Sigmoid colon (tissue), 4 donors: ENCODE measurements at regions not wholly inside any gene's neighbourhood (a gene's known extent, or its start where the extent isn't known, plus 50 kb on each side); places are given as distances from the start of the nearest gene placed in this dataset.

Experiments used
- CTCF ChIP-seq, 4 experiments: fragments of 450-650 bp in 3 of 4; fragments of 200-600 bp in 1 of 4; IDR thresholded peaks; one replicate each; pipeline ENCODE4 v1.5.1; 2016 to 2019; ENCODE audit warnings: antibody characterized with exemption in 4 of 4, mild to moderate bottlenecking in 3 of 4, moderate library complexity in 2 of 4
- EP300 ChIP-seq, 4 donors: sonication (generic); formaldehyde crosslinking; IDR thresholded peaks; one replicate each; pipeline ENCODE4 v1.6.1; 2017; ENCODE audit warnings: antibody characterized with exemption in 4 of 4
- POLR2A ChIP-seq, 2 donors: fragments of 450-650 bp; IDR thresholded peaks; one replicate each; pipeline ENCODE4 v1.6.1; 2016; ENCODE audit warnings: antibody characterized with exemption in 2 of 2, mild to moderate bottlenecking in 2 of 2, moderate library complexity in 2 of 2
- POLR2AphosphoS5 ChIP-seq, 4 donors: sonication (generic); formaldehyde crosslinking; IDR thresholded peaks; one replicate each; pipeline ENCODE4 v1.6.1; 2017; ENCODE audit warnings: antibody characterized with exemption in 4 of 4

DNA sequence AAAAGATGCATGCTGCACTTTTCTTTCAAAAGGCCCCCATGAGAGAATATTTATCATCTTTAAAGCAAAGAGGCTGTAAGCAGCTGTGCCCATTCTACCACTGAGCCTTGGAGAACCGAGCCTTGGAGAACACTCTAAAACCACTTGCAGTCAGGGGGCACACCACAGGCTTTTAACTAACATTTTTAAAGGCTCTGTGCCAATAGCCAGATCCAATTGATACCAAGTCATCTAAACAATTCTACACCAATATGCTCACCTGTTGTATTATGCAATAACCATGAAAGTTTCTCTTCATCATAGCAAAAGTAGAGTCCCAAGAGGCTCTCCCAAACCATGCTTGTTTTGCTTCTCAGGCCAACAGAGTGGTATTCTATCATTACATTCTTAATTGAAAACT is 1090.5 kb upstream of the SEMA6A start:
- TF ChIP-seq CTCF (IDR thresholded peaks at IDR 0.05) (no peak), POLR2A (IDR thresholded peaks at IDR 0.05) (no peak), EP300 (IDR thresholded peaks at IDR 0.05) (no peak), POLR2AphosphoS5 (IDR thresholded peaks at IDR 0.05) (no peak)
